CD4-positive, alpha-beta memory T cell (primary cell): ENCODE measurements at regions not wholly inside any gene's neighbourhood (a gene's known extent, or its start where the extent isn't known, plus 50 kb on each side); places are given as distances from the start of the nearest gene placed in this dataset.
A peak's percentile ranks its signal among the peaks of the same experiment; 100 is the strongest.

Source experiments
- CTCF ChIA-PET: fragments of 350-600 bp; sonication (Branson Sonifier 250); formaldehyde crosslinking; loops from one replicate; lab custom pipeline; 2021; ENCODE audit warnings: inconsistent platforms; ENCODE audit not compliant: partially characterized antibody; lab: Charles Lee
- POLR2A ChIA-PET: fragments of 350-600 bp; sonication (Branson Sonifier 250); formaldehyde crosslinking; loops from one replicate; lab custom pipeline; 2021; ENCODE audit not compliant: partially characterized antibody; lab: Charles Lee
- DNase-seq, 5 donors: peaks; one replicate each; pipeline versions ENCODE4 v3.0.0 to v3.0.0-alpha.2; 2020 to 2022; ENCODE audit warnings: mixed read lengths in 1 of 5
- H3K27ac ChIP-seq: one replicate; pipeline ENCODE4 v1.7.0; 2013; ENCODE audit warnings: low read depth, low read length
- H3K27me3 ChIP-seq: 2 replicates; pipeline ENCODE4 v1.7.0; 2013; ENCODE audit warnings: mild to moderate bottlenecking, low read length, moderate library complexity; ENCODE audit not compliant: insufficient read depth
- H3K36me3 ChIP-seq: 2 replicates; pipeline ENCODE4 v1.7.0; 2013; ENCODE audit warnings: mild to moderate bottlenecking, low read length, moderate library complexity; ENCODE audit not compliant: insufficient read depth
- H3K4me1 ChIP-seq: 2 replicates; pipeline ENCODE4 v1.7.0; 2013; ENCODE audit warnings: mild to moderate bottlenecking, low read length, moderate library complexity; ENCODE audit not compliant: insufficient read depth
- H3K4me3 ChIP-seq, 2 donors: one replicate each; pipeline ENCODE4 v1.7.0; 2013; ENCODE audit warnings: low read length in 2 of 2, mild to moderate bottlenecking in 1 of 2
- H3K9me3 ChIP-seq, 2 donors: one replicate each; pipeline ENCODE4 v1.7.0; 2013; ENCODE audit warnings: low read length in 2 of 2, control low read depth in 1 of 2; ENCODE audit not compliant: control insufficient read depth in 1 of 2
- H3K27ac Mint-ChIP-seq, 7 donors: one replicate each; pipeline ENCODE4 v1.8.0; 2020 to 2021; ENCODE audit warnings: mixed read lengths in 7 of 7, mild to moderate bottlenecking in 6 of 7, inconsistent platforms in 3 of 7, moderate library complexity in 3 of 7
- H3K27me3 Mint-ChIP-seq, 2 donors: one replicate each; pipeline ENCODE4 v1.8.0; 2020 to 2021; ENCODE audit warnings: mixed read lengths in 2 of 2
- H3K36me3 Mint-ChIP-seq, 2 donors: one replicate each; pipeline ENCODE4 v1.8.0; 2020 to 2021; ENCODE audit warnings: mixed read lengths in 2 of 2, inconsistent platforms in 1 of 2, mild to moderate bottlenecking in 1 of 2
- H3K4me1 Mint-ChIP-seq, 4 donors: one replicate each; pipeline ENCODE4 v1.8.0; 2020 to 2021; ENCODE audit warnings: mixed read lengths in 4 of 4, mild to moderate bottlenecking in 1 of 4
- H3K4me3 Mint-ChIP-seq, 8 donors: one replicate each; pipeline ENCODE4 v1.8.0; 2020 to 2021; ENCODE audit warnings: mixed read lengths in 8 of 8, mild to moderate bottlenecking in 7 of 8, moderate library complexity in 6 of 8, inconsistent platforms in 3 of 8
- H3K9me3 Mint-ChIP-seq, 8 donors: one replicate each; pipeline ENCODE4 v1.8.0; 2020 to 2021; ENCODE audit warnings: mixed read lengths in 8 of 8, mild to moderate bottlenecking in 5 of 8, inconsistent platforms in 3 of 8, moderate library complexity in 1 of 8
- intact Hi-C: fragments of 100-400 bp; cut with micrococcal nuclease; formaldehyde crosslinking; loops from one replicate; pipeline ENCODE4 v1.15.1; 2023

DNA sequence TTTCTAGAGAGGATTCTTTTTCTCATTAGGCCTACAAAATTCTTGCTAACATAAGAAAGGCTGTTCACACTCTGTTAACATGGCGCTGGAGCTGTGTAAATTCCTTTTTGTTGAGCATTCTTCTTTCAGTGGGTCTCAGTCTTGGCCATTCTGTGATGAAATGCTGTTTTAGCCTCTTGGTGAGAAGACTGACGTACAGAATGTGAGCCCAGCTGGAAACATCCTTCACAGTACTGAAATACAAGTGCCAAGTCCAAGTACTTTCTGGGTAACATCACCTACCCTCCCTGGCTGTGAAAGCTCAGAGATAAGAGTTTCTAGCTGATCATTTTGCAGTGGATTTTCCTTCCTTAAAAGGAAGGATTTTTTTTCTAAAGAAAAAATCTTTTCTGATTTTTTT, 231.8 kb downstream of the AHR start:
- POLR2A ChIA-PET, result no interaction called here
- no peaks in the 10 kb centered on the region for H3K36me3 Mint-ChIP-seq
- no peak overlapping the region for H3K27ac ChIP-seq
- no peaks in the 10 kb centered on the region for H3K36me3 ChIP-seq
- H3K9me3 ChIP-seq, result no peaks in the 10 kb centered on the region
- H3K4me3 ChIP-seq, result no peak overlapping the region
- H3K4me3 Mint-ChIP-seq, result no peak overlapping the region
- no peak for DNase-seq
- peaks cover 0 to 3% of the 10 kb centered on the region in 2 donors for H3K27me3 Mint-ChIP-seq
- intact Hi-C loops, result no loop called here
- H3K27ac Mint-ChIP-seq, result no peak overlapping the region
- H3K27me3 ChIP-seq, result no peaks in the 10 kb centered on the region
- no peaks in the 10 kb centered on the region for H3K9me3 Mint-ChIP-seq
- H3K4me1 ChIP-seq, result no peaks in the 10 kb centered on the region
- H3K4me1 Mint-ChIP-seq, result peaks cover 0 to 8% (median 4%) of the 10 kb centered on the region in 4 donors
- CTCF ChIA-PET, result interaction anchor here (1.5 kb wide), 1 partner anchor 522 kb away, joined by 3 read pairs; no protein-coding TSS in a partner anchor

DNA sequence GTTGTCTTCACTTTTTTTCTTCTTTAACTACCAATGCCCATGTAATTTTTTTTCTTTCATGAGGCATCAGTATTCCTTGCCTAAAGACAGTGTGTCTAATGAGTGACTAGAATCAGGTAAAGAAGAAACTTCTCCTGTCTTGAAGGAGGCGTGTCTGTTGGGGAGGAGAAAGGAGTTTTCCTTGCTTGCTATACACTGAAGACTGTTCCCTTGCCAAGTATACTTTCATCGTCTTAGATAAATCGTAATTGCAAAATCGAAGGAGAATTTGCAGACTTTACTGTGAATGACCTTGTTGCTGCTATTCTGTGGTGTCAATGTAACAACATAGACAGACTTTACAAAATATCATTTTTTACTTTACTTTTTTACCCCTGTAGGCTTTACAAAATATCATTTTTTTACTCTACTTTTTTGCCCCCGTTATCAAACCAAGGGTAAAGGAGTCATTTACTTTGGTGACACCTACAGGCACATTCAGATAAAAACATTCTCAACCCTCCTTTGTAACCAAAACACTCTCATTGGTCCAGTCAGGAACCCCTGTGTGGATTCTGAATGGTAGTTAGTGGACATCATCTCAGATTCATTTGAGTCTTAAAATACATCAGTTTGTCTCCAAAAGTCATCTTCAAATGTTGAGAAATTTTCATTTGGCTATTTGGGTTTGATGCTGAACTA, 232.4 kb downstream of the AHR start:
- intact Hi-C loops, result loop anchor here (1.0 kb wide), 1 partner anchor 549 kb away; no protein-coding TSS in a partner anchor
- CTCF ChIA-PET, result interaction anchor here (1.5 kb wide), 1 partner anchor 522 kb away, joined by 3 read pairs; no protein-coding TSS in a partner anchor
- H3K27ac Mint-ChIP-seq, result no peak overlapping the region

DNA sequence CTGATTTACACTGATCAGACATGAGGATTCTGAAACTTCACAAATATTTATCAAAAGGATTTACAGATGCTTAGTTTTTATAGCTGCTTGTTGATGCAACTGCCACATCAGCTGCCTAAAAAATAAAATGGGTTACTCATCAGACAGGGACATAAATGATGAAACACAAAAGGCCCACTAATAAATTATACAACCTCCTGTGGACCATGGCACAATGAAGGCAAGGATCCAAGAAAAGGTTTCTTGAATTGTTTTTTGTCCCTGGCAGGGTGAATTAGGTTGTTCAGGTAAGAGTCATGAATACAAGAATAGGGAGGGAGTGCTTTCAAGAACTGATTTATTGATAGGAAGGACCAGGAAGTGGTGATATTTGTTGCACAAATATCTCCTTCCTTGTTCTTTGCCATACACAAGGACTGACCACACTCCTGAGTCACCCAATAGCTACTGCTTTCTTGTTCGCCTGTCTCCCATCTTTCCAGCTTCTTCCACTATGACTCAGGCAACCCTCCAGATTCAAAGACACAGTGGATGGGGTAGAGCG, 234.5 kb downstream of the AHR start:
- Histone ChIP-seq H3K4me1 (no peaks in the 10 kb centered on the region), H3K9me3 (no peaks in the 10 kb centered on the region), H3K27me3 (no peaks in the 10 kb centered on the region), H3K36me3 (no peaks in the 10 kb centered on the region), H3K4me3 (no peak overlapping the region), H3K27ac (no peak overlapping the region)
- H3K27me3 Mint-ChIP-seq, result peaks cover 0 to 3% of the 10 kb centered on the region in 2 donors
- no peaks in the 10 kb centered on the region for H3K36me3 Mint-ChIP-seq
- no peak for DNase-seq
- no peaks in the 10 kb centered on the region for H3K9me3 Mint-ChIP-seq
- CTCF ChIA-PET, result no interaction called here
- POLR2A ChIA-PET, result no interaction called here
- intact Hi-C loops, result no loop called here
- no peak overlapping the region for H3K4me3 Mint-ChIP-seq
- no peak overlapping the region for H3K27ac Mint-ChIP-seq
- peaks cover 0 to 8% (median 2%) of the 10 kb centered on the region in 4 donors for H3K4me1 Mint-ChIP-seq

More for the DNA sequence above, 232.4 kb downstream of the AHR start:
- POLR2A ChIA-PET, result no interaction called here
- Mint-ChIP-seq H3K27me3 (peaks cover 0 to 3% of the 10 kb centered on the region in 2 donors), H3K4me1 (peaks cover 0 to 8% (median 4%) of the 10 kb centered on the region in 4 donors), H3K36me3 (no peaks in the 10 kb centered on the region), H3K9me3 (no peaks in the 10 kb centered on the region), H3K4me3 (no peak overlapping the region)
- Histone ChIP-seq H3K36me3 (no peaks in the 10 kb centered on the region), H3K4me1 (no peaks in the 10 kb centered on the region), H3K4me3 (no peak overlapping the region), H3K27me3 (no peaks in the 10 kb centered on the region), H3K27ac (no peak overlapping the region), H3K9me3 (no peaks in the 10 kb centered on the region)
- DNase-seq, result peak in 1 of 5 donors; percentile 15

DNA sequence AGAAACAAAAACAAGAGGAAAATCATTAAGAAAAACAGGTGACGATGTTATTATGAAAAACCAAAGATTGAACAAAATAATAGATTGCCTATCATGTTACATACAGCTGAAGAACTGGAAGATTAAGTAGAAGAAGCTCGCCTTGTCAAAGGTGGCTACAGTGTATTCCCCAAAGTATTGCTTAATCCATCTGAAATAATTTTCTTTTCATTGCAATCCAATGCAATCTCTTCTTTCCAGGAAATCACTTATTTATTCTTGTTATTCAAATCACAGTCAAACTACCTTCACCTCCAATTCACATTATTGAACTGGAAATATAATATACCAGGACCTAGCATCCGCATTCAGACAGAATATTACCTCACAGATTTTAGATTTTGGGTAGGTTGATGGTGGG, 235.9 kb downstream of the AHR start:
- no peaks in the 10 kb centered on the region for H3K36me3 ChIP-seq
- Mint-ChIP-seq H3K27ac (no peak overlapping the region), H3K4me3 (no peak overlapping the region), H3K4me1 (peaks cover 0 to 8% (median 2%) of the 10 kb centered on the region in 4 donors), H3K9me3 (no peaks in the 10 kb centered on the region), H3K36me3 (no peaks in the 10 kb centered on the region), H3K27me3 (peaks cover 0 to 3% of the 10 kb centered on the region in 2 donors)
- H3K27ac ChIP-seq, result no peak overlapping the region
- H3K4me1 ChIP-seq, result no peaks in the 10 kb centered on the region
- intact Hi-C loops, result no loop called here
- no peaks in the 10 kb centered on the region for H3K27me3 ChIP-seq
- ChIA-PET POLR2A (no interaction called here), CTCF (no interaction called here)
- H3K4me3 ChIP-seq, result no peak overlapping the region
- no peaks in the 10 kb centered on the region for H3K9me3 ChIP-seq
- DNase-seq, result no peak

DNA sequence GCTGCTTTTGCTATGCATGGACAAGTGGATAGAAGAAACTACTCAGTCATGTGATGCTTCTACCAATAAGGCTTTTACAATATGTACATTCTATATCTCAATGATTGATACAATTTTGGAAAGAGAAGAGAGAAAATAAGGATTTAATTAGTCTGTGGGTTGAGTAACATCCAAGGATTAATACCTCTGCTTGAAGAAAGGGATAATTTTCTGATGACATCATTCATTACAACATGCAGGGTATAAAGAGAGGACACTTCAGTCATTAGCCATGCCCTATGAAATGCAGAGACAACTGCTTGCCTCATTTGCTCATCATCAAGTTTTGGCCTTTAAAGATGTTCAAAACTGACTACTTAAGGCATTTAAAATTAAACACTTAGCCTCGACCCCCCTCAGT, 237.3 kb downstream of the AHR start:
- Mint-ChIP-seq H3K36me3 (no peaks in the 10 kb centered on the region), H3K4me1 (peaks cover 0 to 8% (median 2%) of the 10 kb centered on the region in 4 donors), H3K27me3 (peaks cover 0 to 3% of the 10 kb centered on the region in 2 donors), H3K4me3 (no peak overlapping the region), H3K27ac (no peak overlapping the region), H3K9me3 (no peaks in the 10 kb centered on the region)
- Histone ChIP-seq H3K9me3 (no peaks in the 10 kb centered on the region), H3K36me3 (no peaks in the 10 kb centered on the region), H3K4me3 (no peak overlapping the region), H3K27ac (no peak overlapping the region), H3K4me1 (no peaks in the 10 kb centered on the region), H3K27me3 (no peaks in the 10 kb centered on the region)
- CTCF ChIA-PET, result no interaction called here
- DNase-seq, result no peak
- intact Hi-C loops, result no loop called here
- POLR2A ChIA-PET, result no interaction called here

DNA sequence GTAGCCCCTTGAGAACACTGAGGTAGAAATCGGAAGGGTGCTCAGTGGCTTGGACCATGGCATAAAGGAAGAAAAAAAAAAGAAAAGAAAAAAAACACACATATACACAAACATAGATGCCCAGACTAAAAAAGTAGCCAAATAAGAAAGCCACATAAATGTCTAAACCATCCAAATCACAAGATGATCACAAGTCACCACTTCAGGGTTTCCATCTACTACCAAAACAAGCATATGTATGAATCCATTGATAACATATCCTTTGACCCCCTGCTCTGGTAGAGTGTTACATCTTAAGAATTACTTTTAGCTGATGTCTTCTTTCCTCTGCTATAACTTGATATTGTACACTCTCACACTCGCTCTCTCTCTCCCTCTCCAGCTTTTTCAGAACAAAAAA, 245.9 kb downstream of the AHR start:
- no peaks in the 10 kb centered on the region for H3K36me3 ChIP-seq
- H3K27me3 ChIP-seq, result no peaks in the 10 kb centered on the region
- H3K27ac Mint-ChIP-seq, result no peak overlapping the region
- H3K27ac ChIP-seq, result no peak overlapping the region
- CTCF ChIA-PET, result no interaction called here
- no peaks in the 10 kb centered on the region for H3K4me1 Mint-ChIP-seq
- no peaks in the 10 kb centered on the region for H3K9me3 ChIP-seq
- POLR2A ChIA-PET, result no interaction called here
- peaks cover 0 to 2% (median 0%) of the 10 kb centered on the region in 8 donors for H3K9me3 Mint-ChIP-seq
- no peaks in the 10 kb centered on the region for H3K4me1 ChIP-seq
- no peaks in the 10 kb centered on the region for H3K36me3 Mint-ChIP-seq
- no peak for DNase-seq
- H3K4me3 Mint-ChIP-seq, result no peak overlapping the region
- H3K27me3 Mint-ChIP-seq, result peaks cover 3% of the 10 kb centered on the region in 2 donors
- intact Hi-C loops, result no loop called here
- no peak overlapping the region for H3K4me3 ChIP-seq

DNA sequence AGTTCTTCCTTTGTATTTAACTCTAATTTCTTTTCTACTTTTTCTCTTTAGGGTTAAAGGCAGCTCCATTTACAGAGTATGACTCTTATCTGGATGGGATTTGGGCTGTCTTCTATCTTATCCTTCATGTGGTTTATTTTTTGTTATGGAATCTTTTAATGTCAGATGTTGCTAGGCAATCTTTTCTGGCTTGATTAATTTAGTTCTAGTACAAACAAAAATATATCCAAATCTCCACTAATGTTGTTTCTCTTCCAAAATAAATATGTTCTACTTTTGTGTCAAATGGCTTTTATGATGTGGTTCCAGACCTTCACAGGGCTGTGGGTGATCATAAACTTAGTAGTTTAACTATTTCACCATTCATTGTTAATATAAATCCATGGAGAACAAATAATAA, 246.9 kb downstream of the AHR start:
- DNase-seq, result no peak
- POLR2A ChIA-PET, result no interaction called here
- Mint-ChIP-seq H3K4me3 (no peak overlapping the region), H3K27me3 (peaks cover 3% of the 10 kb centered on the region in 2 donors), H3K9me3 (peaks cover 0 to 2% (median 0%) of the 10 kb centered on the region in 8 donors), H3K4me1 (no peaks in the 10 kb centered on the region), H3K36me3 (no peaks in the 10 kb centered on the region), H3K27ac (no peak overlapping the region)
- CTCF ChIA-PET, result no interaction called here
- intact Hi-C loops, result no loop called here
- no peaks in the 10 kb centered on the region for H3K27me3 ChIP-seq
- no peaks in the 10 kb centered on the region for H3K9me3 ChIP-seq
- no peak overlapping the region for H3K4me3 ChIP-seq
- no peaks in the 10 kb centered on the region for H3K4me1 ChIP-seq
- no peaks in the 10 kb centered on the region for H3K36me3 ChIP-seq
- H3K27ac ChIP-seq, result no peak overlapping the region
